OCI-LY1 (cell line): ENCODE measurements at regions not wholly inside any gene's neighbourhood (a gene's known extent, or its start where the extent isn't known, plus 50 kb on each side); places are given as distances from the start of the nearest gene placed in this dataset.

Source experiments
- H2AFZ ChIP-seq: fragments of 200-600 bp; sonication (generic), shearing (Covaris generic); 2 replicates; pipeline ENCODE4 v1.6.0; 2014; ENCODE audit warnings: antibody characterized with exemption, mild to moderate bottlenecking, low read length
- H3F3A ChIP-seq: fragments of 200-600 bp; sonication (generic), shearing (Covaris generic); 2 replicates; pipeline ENCODE4 v1.6.0; 2014; ENCODE audit warnings: mild to moderate bottlenecking, antibody characterized with exemption, low read length, moderate library complexity; ENCODE audit not compliant: insufficient read depth
- H3K27ac ChIP-seq: fragments of 200-600 bp; sonication (generic); 2 replicates; pipeline ENCODE4 v1.5.1; 2014; ENCODE audit warnings: low read length, mixed run types, mild to moderate bottlenecking, low read depth; ENCODE audit not compliant: poor library complexity, severe bottlenecking
- H3K27me3 ChIP-seq: fragments of 200-600 bp; sonication (generic); 2 replicates; pipeline ENCODE4 v1.6.0; 2014; ENCODE audit warnings: antibody characterized with exemption, mild to moderate bottlenecking, low read length, moderate library complexity; ENCODE audit not compliant: insufficient read depth
- H3K36me3 ChIP-seq: fragments of 200-600 bp; sonication (generic); 2 replicates; pipeline ENCODE4 v1.6.1; 2014; ENCODE audit warnings: mild to moderate bottlenecking, antibody characterized with exemption, low read length, moderate library complexity, mixed read lengths; ENCODE audit not compliant: insufficient read depth
- H3K4me1 ChIP-seq: fragments of 200-600 bp; sonication (generic); 2 replicates; pipeline ENCODE4 v1.5.1; 2014; ENCODE audit warnings: mild to moderate bottlenecking, low read length, moderate library complexity; ENCODE audit not compliant: insufficient read depth, severe bottlenecking
- H3K4me2 ChIP-seq: fragments of 200-600 bp; sonication (generic), shearing (Covaris generic); 2 replicates; pipeline ENCODE4 v1.6.1; 2014; ENCODE audit warnings: low read length
- H3K4me3 ChIP-seq: fragments of 200-600 bp; sonication (generic); 2 replicates; pipeline ENCODE4 v1.5.1; 2014; ENCODE audit warnings: low read length, low read depth, mild to moderate bottlenecking, mixed read lengths; ENCODE audit not compliant: poor library complexity, severe bottlenecking
- H3K79me2 ChIP-seq: fragments of 200-600 bp; shearing (Covaris generic); 2 replicates; pipeline ENCODE4 v1.6.1; 2016; ENCODE audit warnings: mixed run types, low read length, mixed read lengths; ENCODE audit not compliant: insufficient read depth
- H3K9ac ChIP-seq: fragments of 200-600 bp; sonication (generic), shearing (Covaris generic); 2 replicates; pipeline ENCODE4 v1.6.1; 2014; ENCODE audit warnings: mild to moderate bottlenecking, low read length, mixed read lengths
- H3K9me2 ChIP-seq: fragments of 200-600 bp; sonication (generic), shearing (Covaris generic); 2 replicates; pipeline ENCODE4 v1.6.1; 2014; ENCODE audit warnings: low read depth, mild to moderate bottlenecking, low read length, mixed read lengths
- H3K9me3 ChIP-seq: fragments of 200-600 bp; shearing (Covaris generic); 2 replicates; pipeline ENCODE4 v1.6.1; 2014; ENCODE audit warnings: low read length, mixed read lengths
- H4K20me1 ChIP-seq: fragments of 200-600 bp; sonication (generic), shearing (Covaris generic); 2 replicates; pipeline ENCODE4 v1.6.0; 2016; ENCODE audit warnings: mild to moderate bottlenecking, low read length; ENCODE audit not compliant: insufficient read depth
- CTCF ChIP-seq: fragments of 200-600 bp; sonication (generic), shearing (Covaris generic); IDR thresholded peaks from 2 replicates; pipeline ENCODE4 v1.5.1; 2017; ENCODE audit warnings: mild to moderate bottlenecking, antibody characterized with exemption, low read length, moderate library complexity, mixed read lengths
- EZH2 ChIP-seq: fragments of 200-600 bp; sonication (generic), shearing (Covaris generic); IDR thresholded peaks from 2 replicates; pipeline ENCODE4 v1.8.0; 2017; ENCODE audit warnings: borderline replicate concordance, mixed run types, mild to moderate bottlenecking, antibody characterized with exemption, low read length, moderate library complexity, mixed read lengths

GRCh38 chr22:49091451-49091850, 736.2 kb downstream of the BRD1 start:
- H3K27ac ChIP-seq, result no peak overlapping the region

DNA sequence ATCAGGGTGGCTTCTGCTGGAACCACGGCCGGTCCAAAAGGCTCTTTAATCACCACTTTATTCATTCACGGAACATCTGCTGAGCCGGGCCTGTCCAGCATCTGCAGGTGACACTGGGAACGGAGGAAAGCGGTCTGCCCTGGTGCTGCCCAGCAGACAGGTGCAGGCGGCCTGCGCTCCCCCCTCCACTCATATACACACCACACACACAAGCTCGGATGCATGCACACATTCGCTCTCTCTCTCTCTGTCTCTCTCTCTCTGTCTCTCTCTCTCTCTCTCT, 736.9 kb downstream of the BRD1 start:
- no peaks in the 10 kb centered on the region for H4K20me1 ChIP-seq
- no peaks in the 10 kb centered on the region for H3K79me2 ChIP-seq
- no peak overlapping the region for H3K9ac ChIP-seq
- no peaks in the 10 kb centered on the region for H3K36me3 ChIP-seq
- H3F3A ChIP-seq, result no peaks in the 10 kb centered on the region
- H3K9me3 ChIP-seq, result no peaks in the 10 kb centered on the region
- no peak overlapping the region for H3K27ac ChIP-seq
- TF ChIP-seq CTCF, result no peak
- TF ChIP-seq EZH2, result no peak
- H3K4me1 ChIP-seq, result no peaks in the 10 kb centered on the region
- peaks cover 4% of the 10 kb centered on the region; the same call in 1 of the 2 replicates for H3K27me3 ChIP-seq
- no peak overlapping the region for H2AFZ ChIP-seq
- H3K4me3 ChIP-seq, result no peak overlapping the region
- H3K9me2 ChIP-seq, result no peaks in the 10 kb centered on the region
- no peak overlapping the region for H3K4me2 ChIP-seq

More at GRCh38 chr22:49091451-49091850, 736.2 kb downstream of the BRD1 start:
- Histone ChIP-seq H3K9me2 (no peaks in the 10 kb centered on the region), H2AFZ (no peak overlapping the region), H4K20me1 (no peaks in the 10 kb centered on the region), H3K79me2 (no peaks in the 10 kb centered on the region), H3K4me1 (no peaks in the 10 kb centered on the region), H3K27me3 (peaks cover 8% of the 10 kb centered on the region; the same call in 1 of the 2 replicates), H3K9me3 (no peaks in the 10 kb centered on the region), H3K36me3 (no peaks in the 10 kb centered on the region), H3K9ac (no peak overlapping the region), H3F3A (no peaks in the 10 kb centered on the region), H3K4me3 (no peak overlapping the region), H3K4me2 (no peak overlapping the region)
- TF ChIP-seq CTCF (no peak), EZH2 (no peak)

GRCh38 chr22:49090061-49090852, 737.4 kb downstream of the BRD1 start:
- Histone ChIP-seq H3K4me1 (no peaks in the 10 kb centered on the region), H2AFZ (no peak overlapping the region), H3K9me2 (no peaks in the 10 kb centered on the region), H3K79me2 (no peaks in the 10 kb centered on the region), H3F3A (no peaks in the 10 kb centered on the region), H3K27me3 (0 out of 2 replicates have a peak, but pooled peaks cover 4% of the 10 kb centered on the region), H3K4me3 (no peak overlapping the region), H3K9me3 (no peaks in the 10 kb centered on the region), H3K36me3 (no peaks in the 10 kb centered on the region), H4K20me1 (no peaks in the 10 kb centered on the region), H3K27ac (no peak overlapping the region), H3K9ac (no peak overlapping the region), H3K4me2 (no peak overlapping the region)
- TF ChIP-seq EZH2 (no peak), CTCF (no peak)
